ENCODE measurements at regions not wholly inside any gene's neighbourhood (a gene's known extent, or its start where the extent isn't known, plus 50 kb on each side); places are given as distances from the start of the nearest gene placed in this dataset.

GRCh38 chr16:86127366-86127765 is 228.4 kb downstream of the IRF8 start:
- TF ChIP-seq CTCF (conservative IDR thresholded peaks at IDR 0.05) (no peak), EZH2 (IDR thresholded peaks at IDR 0.05; ENCODE audit: low read depth) (no peak)
- no peak for DNase-seq
- BruUV-seq (replicated peaks) = no TSS peak
- Histone ChIP-seq H3K9me2 (ENCODE audit: insufficient read depth) (no peaks in the 10 kb centered on the region), H3K36me3 (ENCODE audit: low read depth) (no peaks in the 10 kb centered on the region), H3K27ac (no peak overlapping the region), H3F3A (ENCODE audit: insufficient read depth, low read depth) (no peaks in the 10 kb centered on the region), H3K4me1 (replicated peaks; ENCODE audit: insufficient read depth) (no peaks in the 10 kb centered on the region), H4K20me1 (ENCODE audit: insufficient read depth) (no peaks in the 10 kb centered on the region), H3K4me2 (no peak overlapping the region), H3K4me3 (no peak overlapping the region), H3K9me3 (ENCODE audit: insufficient read depth, low read depth) (no peaks in the 10 kb centered on the region), H3K79me2 (ENCODE audit: low read depth) (no peaks in the 10 kb centered on the region), H3K27me3 (ENCODE audit: insufficient read depth, low read depth) (peaks cover 94% of the 10 kb centered on the region), H2AFZ (no peak overlapping the region)
- intact Hi-C loops (cut with micrococcal nuclease; ENCODE audit: unreplicated experiment) = no loop called here
- ChIA-PET CTCF (no interaction called here), POLR2A (ENCODE audit: unreplicated experiment) (no interaction called here)

- no peaks in the 10 kb centered on the region for H3F3A ChIP-seq (ENCODE audit: insufficient read depth, low read depth)
- no peaks in the 10 kb centered on the region for H3K9me3 ChIP-seq (ENCODE audit: insufficient read depth, low read depth)
- H3K27ac ChIP-seq = no peak overlapping the region
- DNase-seq = no peak
- no peak overlapping the region for H2AFZ ChIP-seq
- CTCF ChIA-PET = no interaction called here
- intact Hi-C loops (cut with micrococcal nuclease; ENCODE audit: unreplicated experiment) = no loop called here
- H3K4me3 ChIP-seq = no peak overlapping the region
- H3K4me2 ChIP-seq = no peak overlapping the region
- no peak for TF ChIP-seq EZH2 (IDR thresholded peaks at IDR 0.05; ENCODE audit: low read depth)
- TF ChIP-seq CTCF (conservative IDR thresholded peaks at IDR 0.05) = no peak
- no peaks in the 10 kb centered on the region for H3K79me2 ChIP-seq (ENCODE audit: low read depth)
- peaks cover 94% of the 10 kb centered on the region for H3K27me3 ChIP-seq (ENCODE audit: insufficient read depth, low read depth)
- H3K4me1 ChIP-seq (replicated peaks; ENCODE audit: insufficient read depth) = no peaks in the 10 kb centered on the region
- no TSS peak for BruUV-seq (replicated peaks)
- no peaks in the 10 kb centered on the region for H4K20me1 ChIP-seq (ENCODE audit: insufficient read depth)
- POLR2A ChIA-PET (ENCODE audit: unreplicated experiment) = no interaction called here
- H3K9me2 ChIP-seq (ENCODE audit: insufficient read depth) = no peaks in the 10 kb centered on the region
- H3K36me3 ChIP-seq (ENCODE audit: low read depth) = no peaks in the 10 kb centered on the region
Measured at GRCh38 chr16:86128246-86128645, 229.3 kb downstream of the IRF8 start.

- CTCF ChIA-PET = no interaction called here
- POLR2A ChIA-PET (ENCODE audit: unreplicated experiment) = no interaction called here
- no peak overlapping the region for H3K4me3 ChIP-seq
- no peak overlapping the region for H3K27ac ChIP-seq
- no peaks in the 10 kb centered on the region for H3K9me3 ChIP-seq (ENCODE audit: insufficient read depth, low read depth)
- no peaks in the 10 kb centered on the region for H3K79me2 ChIP-seq (ENCODE audit: low read depth)
- H3F3A ChIP-seq (ENCODE audit: insufficient read depth, low read depth) = no peaks in the 10 kb centered on the region
- BruUV-seq (replicated peaks) = no TSS peak
- no peak overlapping the region for H2AFZ ChIP-seq
- H3K27me3 ChIP-seq (ENCODE audit: insufficient read depth, low read depth) = peaks cover 94% of the 10 kb centered on the region
- no peak overlapping the region for H3K4me2 ChIP-seq
- no peaks in the 10 kb centered on the region for H4K20me1 ChIP-seq (ENCODE audit: insufficient read depth)
- TF ChIP-seq EZH2 (IDR thresholded peaks at IDR 0.05; ENCODE audit: low read depth) = no peak
- no peak for TF ChIP-seq CTCF (conservative IDR thresholded peaks at IDR 0.05)
- no peaks in the 10 kb centered on the region for H3K36me3 ChIP-seq (ENCODE audit: low read depth)
- no peaks in the 10 kb centered on the region for H3K9me2 ChIP-seq (ENCODE audit: insufficient read depth)
- no peaks in the 10 kb centered on the region for H3K4me1 ChIP-seq (replicated peaks; ENCODE audit: insufficient read depth)
- DNase-seq = no peak
- intact Hi-C loops (cut with micrococcal nuclease; ENCODE audit: unreplicated experiment) = no loop called here
Measured at GRCh38 chr16:86129541-86129940, 230.6 kb downstream of the IRF8 start.

Data from PC-9 (cell line).